Karpas-422 (cell line): ENCODE measurements at regions not wholly inside any gene's neighbourhood (a gene's known extent, or its start where the extent isn't known, plus 50 kb on each side); places are given as distances from the start of the nearest gene placed in this dataset. TPM values are rescaled to one million over a fixed set of nuclear protein-coding genes. Genes with fewer than 3 reads are reported as not detected.

Experiments
- small RNA-seq: library from RNA; depleted of rRNA; stranded (forward); fragments of <200 nt; gene quantifications from one replicate; pipeline ENCODE3, GENCODE V24; 2014

Small RNAs in the stretch of these regions (small RNA-seq; reads per million reads assigned to genes)
- gene MRPL57P1 = not detected
